ENCODE measurements at regions not wholly inside any gene's neighbourhood (a gene's known extent, or its start where the extent isn't known, plus 50 kb on each side); places are given as distances from the start of the nearest gene placed in this dataset.

- DNase-seq (ENCODE audit: low read depth in 2 of 2), result no peak
Measured at GRCh38 chr6:139925894-139926641, 551.6 kb upstream of the CITED2 start.

- DNase-seq (ENCODE audit: low read depth in 2 of 2), result no peak
Measured at GRCh38 chr6:139923964-139924475, 549.6 kb upstream of the CITED2 start.

GRCh38 chr6:139922236-139922635, 547.8 kb upstream of the CITED2 start:
- DNase-seq (ENCODE audit: low read depth in 2 of 2), result no peak

- DNase-seq (ENCODE audit: low read depth in 2 of 2), result no peak
Measured at GRCh38 chr6:139920776-139921100, 546.3 kb upstream of the CITED2 start.

GRCh38 chr6:139920027-139920775, 545.8 kb upstream of the CITED2 start:
- no peak for DNase-seq (ENCODE audit: low read depth in 2 of 2)

- DNase-seq (ENCODE audit: low read depth in 2 of 2), result no peak
Measured at GRCh38 chr6:139919107-139920026, 544.9 kb upstream of the CITED2 start.

- DNase-seq (ENCODE audit: low read depth in 2 of 2), result no peak
Measured at GRCh38 chr6:139917951-139918630, 543.6 kb upstream of the CITED2 start.

GRCh38 chr6:139914910-139915309, 540.5 kb upstream of the CITED2 start:
- no peak for DNase-seq (ENCODE audit: low read depth in 2 of 2)

GRCh38 chr6:139912735-139913400, 538.4 kb upstream of the CITED2 start:
- DNase-seq (ENCODE audit: low read depth in 2 of 2), result no peak

- no peak for DNase-seq (ENCODE audit: low read depth in 2 of 2)
Measured at GRCh38 chr6:139909992-139910391, 535.5 kb upstream of the CITED2 start.

GRCh38 chr6:139905404-139906052, 531.1 kb upstream of the CITED2 start:
- DNase-seq (ENCODE audit: low read depth in 2 of 2), result no peak

GRCh38 chr6:139904568-139904967, 530.1 kb upstream of the CITED2 start:
- DNase-seq (ENCODE audit: low read depth in 2 of 2), result no peak

GRCh38 chr6:139904158-139904533, 529.7 kb upstream of the CITED2 start:
- no peak for DNase-seq (ENCODE audit: low read depth in 2 of 2)

- DNase-seq (ENCODE audit: low read depth in 2 of 2), result no peak
Measured at GRCh38 chr6:139903411-139904157, 529.1 kb upstream of the CITED2 start.

GRCh38 chr6:139895205-139895793, 520.9 kb upstream of the CITED2 start:
- no peak for DNase-seq (ENCODE audit: low read depth in 2 of 2)

GRCh38 chr6:139894271-139894670, 519.8 kb upstream of the CITED2 start:
- no peak for DNase-seq (ENCODE audit: low read depth in 2 of 2)

- no peak for DNase-seq (ENCODE audit: low read depth in 2 of 2)
Measured at GRCh38 chr6:139891471-139891870, 517.0 kb upstream of the CITED2 start.

GRCh38 chr6:139888681-139889122, 514.3 kb upstream of the CITED2 start:
- no peak for DNase-seq (ENCODE audit: low read depth in 2 of 2)

- no peak for DNase-seq (ENCODE audit: low read depth in 2 of 2)
Measured at GRCh38 chr6:139887275-139887674, 512.8 kb upstream of the CITED2 start.

Data from stimulated activated CD8-positive, alpha-beta memory T cell treated with anti-CD3 and anti-CD28 coated beads, Interleukin-7, amount 100 ng/mL, for 4 hours (primary cell).